ENCODE measurements at regions not wholly inside any gene's neighbourhood (a gene's known extent, or its start where the extent isn't known, plus 50 kb on each side); places are given as distances from the start of the nearest gene placed in this dataset.

DNA sequence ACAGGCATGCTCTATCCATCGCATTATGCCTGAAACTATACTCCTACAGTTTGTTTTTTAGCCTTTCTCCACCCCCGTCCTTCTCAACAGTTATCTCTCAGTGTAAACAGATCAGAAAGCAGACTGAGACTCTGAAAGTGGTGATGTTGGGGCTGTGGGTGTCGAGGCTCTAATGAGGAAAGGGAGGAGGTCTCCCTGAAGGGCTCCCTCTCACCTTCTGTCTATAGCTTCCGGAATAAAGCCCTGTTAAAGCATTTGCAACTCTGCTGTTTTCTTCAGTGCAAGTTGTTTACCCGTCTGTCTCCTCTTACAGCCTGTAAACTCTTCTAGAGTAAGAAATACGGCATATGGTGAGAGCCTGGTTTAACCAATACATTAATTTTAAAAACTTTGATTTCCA lies 136.7 kb upstream of the SYT4 start:
- TF ChIP-seq, protein P1, sequence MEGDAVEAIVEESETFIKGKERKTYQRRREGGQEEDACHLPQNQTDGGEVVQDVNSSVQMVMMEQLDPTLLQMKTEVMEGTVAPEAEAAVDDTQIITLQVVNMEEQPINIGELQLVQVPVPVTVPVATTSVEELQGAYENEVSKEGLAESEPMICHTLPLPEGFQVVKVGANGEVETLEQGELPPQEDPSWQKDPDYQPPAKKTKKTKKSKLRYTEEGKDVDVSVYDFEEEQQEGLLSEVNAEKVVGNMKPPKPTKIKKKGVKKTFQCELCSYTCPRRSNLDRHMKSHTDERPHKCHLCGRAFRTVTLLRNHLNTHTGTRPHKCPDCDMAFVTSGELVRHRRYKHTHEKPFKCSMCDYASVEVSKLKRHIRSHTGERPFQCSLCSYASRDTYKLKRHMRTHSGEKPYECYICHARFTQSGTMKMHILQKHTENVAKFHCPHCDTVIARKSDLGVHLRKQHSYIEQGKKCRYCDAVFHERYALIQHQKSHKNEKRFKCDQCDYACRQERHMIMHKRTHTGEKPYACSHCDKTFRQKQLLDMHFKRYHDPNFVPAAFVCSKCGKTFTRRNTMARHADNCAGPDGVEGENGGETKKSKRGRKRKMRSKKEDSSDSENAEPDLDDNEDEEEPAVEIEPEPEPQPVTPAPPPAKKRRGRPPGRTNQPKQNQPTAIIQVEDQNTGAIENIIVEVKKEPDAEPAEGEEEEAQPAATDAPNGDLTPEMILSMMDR (IDR thresholded peaks at IDR 0.05; ENCODE audit: insufficient read depth, low read length, poor library complexity, severe bottlenecking), result no peak
- TF ChIP-seq EZH2phosphoT487 (conservative IDR thresholded peaks at IDR 0.05; ENCODE audit: low read length), result no peak

Data from SU-DHL-6 (cell line).